DND-41 (cell line): ENCODE measurements at regions not wholly inside any gene's neighbourhood (a gene's known extent, or its start where the extent isn't known, plus 50 kb on each side); places are given as distances from the start of the nearest gene placed in this dataset.
"Not testable (repeated sequence)": the region's sequence is repeated elsewhere in the genome, so short reads cannot be mapped to it uniquely, and the experiment has no call there.

ENCODE experiments used
- EZH2 ChIP-seq: IDR thresholded peaks from 3 replicates; pipeline ENCODE4 v1.6.1; 2012; ENCODE audit warnings: borderline replicate concordance, low read depth, mild to moderate bottlenecking, moderate library complexity, low read length, inconsistent platforms; ENCODE audit not compliant: severe bottlenecking
- TF ChIP-seq, protein P1 (sequence below): IDR thresholded peaks from 2 replicates; pipeline ENCODE4 v1.5.1; 2012; ENCODE audit warnings: borderline replicate concordance, low read length, moderate library complexity, mild to moderate bottlenecking; ENCODE audit not compliant: poor library complexity, severe bottlenecking; ENCODE audit errors: extremely low read depth

DNA sequence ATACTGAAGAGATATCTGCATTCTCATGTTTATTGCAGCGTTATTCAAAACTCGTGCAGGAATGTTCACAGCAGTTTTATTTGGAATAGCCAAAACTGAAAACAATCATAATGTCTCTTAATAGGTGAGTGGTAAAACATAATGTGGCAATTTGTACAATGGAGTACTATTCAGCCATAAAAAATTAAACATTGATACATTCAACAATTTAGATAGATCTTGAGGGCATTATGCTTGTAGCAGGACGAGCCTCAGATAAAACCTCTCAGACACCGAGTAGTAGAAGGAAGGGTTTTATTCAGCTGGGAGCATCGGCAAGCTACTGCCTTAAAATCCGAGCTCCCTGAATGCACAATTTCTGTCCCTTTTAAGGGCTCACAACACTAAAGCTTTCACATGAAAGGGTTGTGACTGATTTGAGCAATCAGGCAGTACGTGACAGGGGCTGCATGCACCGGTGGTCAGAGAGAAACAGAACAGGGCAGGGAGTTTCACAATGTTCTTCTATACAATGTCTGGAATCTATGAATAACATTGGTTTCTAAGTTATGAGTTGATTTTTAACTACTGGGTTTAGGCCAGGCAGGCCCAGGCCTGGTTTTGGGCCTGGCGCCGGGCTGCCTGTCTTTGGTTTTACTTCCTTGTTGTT is 195.3 kb upstream of the PRSS16 start:
- not testable (repeated sequence) for TF ChIP-seq EZH2
- TF ChIP-seq, protein P1, sequence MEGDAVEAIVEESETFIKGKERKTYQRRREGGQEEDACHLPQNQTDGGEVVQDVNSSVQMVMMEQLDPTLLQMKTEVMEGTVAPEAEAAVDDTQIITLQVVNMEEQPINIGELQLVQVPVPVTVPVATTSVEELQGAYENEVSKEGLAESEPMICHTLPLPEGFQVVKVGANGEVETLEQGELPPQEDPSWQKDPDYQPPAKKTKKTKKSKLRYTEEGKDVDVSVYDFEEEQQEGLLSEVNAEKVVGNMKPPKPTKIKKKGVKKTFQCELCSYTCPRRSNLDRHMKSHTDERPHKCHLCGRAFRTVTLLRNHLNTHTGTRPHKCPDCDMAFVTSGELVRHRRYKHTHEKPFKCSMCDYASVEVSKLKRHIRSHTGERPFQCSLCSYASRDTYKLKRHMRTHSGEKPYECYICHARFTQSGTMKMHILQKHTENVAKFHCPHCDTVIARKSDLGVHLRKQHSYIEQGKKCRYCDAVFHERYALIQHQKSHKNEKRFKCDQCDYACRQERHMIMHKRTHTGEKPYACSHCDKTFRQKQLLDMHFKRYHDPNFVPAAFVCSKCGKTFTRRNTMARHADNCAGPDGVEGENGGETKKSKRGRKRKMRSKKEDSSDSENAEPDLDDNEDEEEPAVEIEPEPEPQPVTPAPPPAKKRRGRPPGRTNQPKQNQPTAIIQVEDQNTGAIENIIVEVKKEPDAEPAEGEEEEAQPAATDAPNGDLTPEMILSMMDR, result not testable (repeated sequence)
